ENCODE measurements at regions not wholly inside any gene's neighbourhood (a gene's known extent, or its start where the extent isn't known, plus 50 kb on each side); places are given as distances from the start of the nearest gene placed in this dataset.

- no peaks in the 10 kb centered on the region for H3K4me1 ChIP-seq (ENCODE audit: insufficient read depth, poor library complexity, severe bottlenecking)
- no peaks in the 10 kb centered on the region for H3K27me3 ChIP-seq (ENCODE audit: insufficient read depth, poor library complexity, severe bottlenecking)
- DNase-seq (ENCODE audit: low spot score) (no peak), ATAC-seq (ENCODE audit: low read depth) (peak; percentile 51; the same call in 1 of the 3 replicates)
- H3K4me3 ChIP-seq (ENCODE audit: severe bottlenecking), result no peak overlapping the region
- no peaks in the 10 kb centered on the region for H3K36me3 ChIP-seq (ENCODE audit: low read depth)
- no peaks in the 10 kb centered on the region for H3K9me3 ChIP-seq (ENCODE audit: severe bottlenecking)
- H3K27ac ChIP-seq (ENCODE audit: poor library complexity, severe bottlenecking), result no peak overlapping the region
- TF ChIP-seq CTCF (IDR thresholded peaks at IDR 0.05; ENCODE audit: poor library complexity, severe bottlenecking), result peak; percentile 86
Observed at GRCh38 chr3:98994128-98994762, 92.8 kb upstream of the DCBLD2 start.

GRCh38 chr3:98991393-98991792, 89.9 kb upstream of the DCBLD2 start:
- Histone ChIP-seq H3K4me1 (ENCODE audit: insufficient read depth, poor library complexity, severe bottlenecking) (peaks cover 5% of the 10 kb centered on the region), H3K27ac (ENCODE audit: poor library complexity, severe bottlenecking) (no peak overlapping the region), H3K4me3 (ENCODE audit: severe bottlenecking) (no peak overlapping the region), H3K9me3 (ENCODE audit: severe bottlenecking) (no peaks in the 10 kb centered on the region), H3K36me3 (ENCODE audit: low read depth) (no peaks in the 10 kb centered on the region), H3K27me3 (ENCODE audit: insufficient read depth, poor library complexity, severe bottlenecking) (no peaks in the 10 kb centered on the region)
- ATAC-seq (ENCODE audit: low read depth) (no peak), DNase-seq (ENCODE audit: low spot score) (no peak)
- peak; percentile 37 for TF ChIP-seq CTCF (IDR thresholded peaks at IDR 0.05; ENCODE audit: poor library complexity, severe bottlenecking)

- ATAC-seq (ENCODE audit: low read depth) (no peak), DNase-seq (ENCODE audit: low spot score) (no peak)
- no peaks in the 10 kb centered on the region for H3K36me3 ChIP-seq (ENCODE audit: low read depth)
- no peak overlapping the region for H3K27ac ChIP-seq (ENCODE audit: poor library complexity, severe bottlenecking)
- H3K27me3 ChIP-seq (ENCODE audit: insufficient read depth, poor library complexity, severe bottlenecking), result no peaks in the 10 kb centered on the region
- peaks cover 12% of the 10 kb centered on the region for H3K4me1 ChIP-seq (ENCODE audit: insufficient read depth, poor library complexity, severe bottlenecking)
- no peak overlapping the region for H3K4me3 ChIP-seq (ENCODE audit: severe bottlenecking)
- no peaks in the 10 kb centered on the region for H3K9me3 ChIP-seq (ENCODE audit: severe bottlenecking)
- TF ChIP-seq CTCF (IDR thresholded peaks at IDR 0.05; ENCODE audit: poor library complexity, severe bottlenecking), result no peak
Observed at GRCh38 chr3:98990657-98991056, 89.2 kb upstream of the DCBLD2 start.

GRCh38 chr3:98986073-98986472, 84.6 kb upstream of the DCBLD2 start:
- no peak for TF ChIP-seq CTCF (IDR thresholded peaks at IDR 0.05; ENCODE audit: poor library complexity, severe bottlenecking)
- Histone ChIP-seq H3K27me3 (ENCODE audit: insufficient read depth, poor library complexity, severe bottlenecking) (no peaks in the 10 kb centered on the region), H3K27ac (ENCODE audit: poor library complexity, severe bottlenecking) (peak overlapping the region; percentile 99), H3K9me3 (ENCODE audit: severe bottlenecking) (no peaks in the 10 kb centered on the region), H3K4me1 (ENCODE audit: insufficient read depth, poor library complexity, severe bottlenecking) (peaks cover 46% of the 10 kb centered on the region), H3K36me3 (ENCODE audit: low read depth) (no peaks in the 10 kb centered on the region), H3K4me3 (ENCODE audit: severe bottlenecking) (no peak overlapping the region)
- peak; percentile 49 for ATAC-seq (ENCODE audit: low read depth)
- no peak for DNase-seq (ENCODE audit: low spot score)

- Histone ChIP-seq H3K4me3 (ENCODE audit: severe bottlenecking) (no peak overlapping the region), H3K36me3 (ENCODE audit: low read depth) (no peaks in the 10 kb centered on the region), H3K4me1 (ENCODE audit: insufficient read depth, poor library complexity, severe bottlenecking) (peaks cover 49% of the 10 kb centered on the region), H3K9me3 (ENCODE audit: severe bottlenecking) (no peaks in the 10 kb centered on the region), H3K27me3 (ENCODE audit: insufficient read depth, poor library complexity, severe bottlenecking) (no peaks in the 10 kb centered on the region), H3K27ac (ENCODE audit: poor library complexity, severe bottlenecking) (peak overlapping the region; percentile 99)
- DNase-seq (ENCODE audit: low spot score), result no peak
- ATAC-seq (ENCODE audit: low read depth), result peak; percentile 48
- TF ChIP-seq CTCF (IDR thresholded peaks at IDR 0.05; ENCODE audit: poor library complexity, severe bottlenecking), result peak; percentile 72
Observed at GRCh38 chr3:98985431-98985830, 83.9 kb upstream of the DCBLD2 start.

All from RWPE2 (cell line).